Activated T-cell treated with anti-CD3 and anti-CD28 coated beads, Interleukin-2, amount 50 U/mL, for 1 hour (primary cell): ENCODE measurements at regions not wholly inside any gene's neighbourhood (a gene's known extent, or its start where the extent isn't known, plus 50 kb on each side); places are given as distances from the start of the nearest gene placed in this dataset.

Experiments used
- DNase-seq: peaks from one replicate; pipeline ENCODE4 v3.0.0-alpha.2; 2020

DNA sequence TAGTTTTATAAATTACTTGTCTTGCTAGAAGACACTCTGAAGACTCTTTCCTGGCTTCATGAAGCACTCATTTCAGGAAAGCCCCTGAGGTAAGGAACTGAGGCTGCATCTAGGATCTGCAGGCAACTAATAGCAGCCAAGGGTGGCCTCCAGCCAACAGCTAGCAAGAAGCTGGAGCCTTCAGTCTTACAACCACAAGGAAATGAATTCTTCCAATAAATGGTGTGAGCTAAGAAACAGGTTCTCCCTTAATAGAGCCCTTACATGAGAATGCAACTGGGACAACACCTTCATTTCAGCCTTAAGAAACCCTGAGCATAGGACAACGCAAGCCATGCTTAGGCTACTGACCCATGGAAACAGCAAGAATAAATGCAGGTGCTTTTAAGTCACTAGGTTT, 254.6 kb upstream of the RBBP8 start:
- no peak for DNase-seq

DNA sequence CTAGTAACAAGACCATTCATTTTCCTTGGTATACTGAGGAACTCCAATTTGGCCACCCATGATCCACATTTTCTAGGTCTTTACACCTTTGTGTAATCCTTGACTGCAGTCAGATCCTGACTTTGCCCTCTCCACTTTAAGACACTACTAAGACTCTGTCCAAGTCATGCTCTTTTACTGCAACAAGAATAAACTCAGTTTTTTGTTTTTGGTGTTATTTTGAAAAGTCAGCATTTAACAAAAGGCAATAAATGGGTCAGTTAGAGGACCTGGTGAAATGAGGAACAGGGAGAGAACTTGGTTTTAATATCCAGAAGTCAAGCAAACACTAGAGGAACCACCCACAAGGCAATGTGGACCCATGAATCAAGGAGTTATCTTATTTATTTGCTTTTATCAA, 252.2 kb upstream of the RBBP8 start:
- DNase-seq, result no peak

DNA sequence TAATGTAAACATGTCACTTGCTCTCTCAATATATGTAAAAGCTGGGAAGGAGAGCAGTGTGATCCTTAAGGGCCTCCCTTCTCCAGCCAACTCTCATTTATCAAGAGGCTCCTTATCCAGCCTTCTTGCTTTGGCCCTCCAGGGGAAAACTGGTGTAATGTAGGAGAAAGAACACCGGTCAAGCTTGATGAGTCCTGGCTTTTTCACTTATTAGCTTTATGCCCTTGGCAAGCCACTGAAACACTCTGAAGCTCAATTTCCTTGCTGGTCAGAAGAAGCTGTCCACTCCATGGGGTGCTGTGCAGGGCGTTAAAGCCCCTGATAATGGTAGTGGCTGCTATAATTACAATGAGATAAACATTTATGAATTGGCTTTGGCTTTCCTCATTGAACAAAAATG, 251.2 kb upstream of the RBBP8 start:
- no peak for DNase-seq

DNA sequence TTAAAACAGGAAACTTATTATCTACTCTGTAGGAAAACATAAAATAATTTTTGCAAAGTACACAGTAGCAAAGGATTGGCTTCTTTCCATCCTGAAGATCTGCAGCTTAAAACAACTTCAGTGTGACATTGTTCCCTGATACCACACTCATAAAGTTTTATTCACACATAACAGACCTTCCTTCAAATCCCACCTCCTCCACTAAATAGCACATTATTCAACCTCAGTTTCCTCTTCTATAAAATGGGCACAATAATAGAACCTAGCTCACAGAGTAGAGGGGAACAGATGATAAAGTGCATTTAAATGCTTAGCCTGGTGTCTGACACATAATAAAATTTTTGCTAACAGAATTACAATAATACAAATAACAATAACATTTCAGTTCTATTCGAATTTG, 250.4 kb upstream of the RBBP8 start:
- no peak for DNase-seq

DNA sequence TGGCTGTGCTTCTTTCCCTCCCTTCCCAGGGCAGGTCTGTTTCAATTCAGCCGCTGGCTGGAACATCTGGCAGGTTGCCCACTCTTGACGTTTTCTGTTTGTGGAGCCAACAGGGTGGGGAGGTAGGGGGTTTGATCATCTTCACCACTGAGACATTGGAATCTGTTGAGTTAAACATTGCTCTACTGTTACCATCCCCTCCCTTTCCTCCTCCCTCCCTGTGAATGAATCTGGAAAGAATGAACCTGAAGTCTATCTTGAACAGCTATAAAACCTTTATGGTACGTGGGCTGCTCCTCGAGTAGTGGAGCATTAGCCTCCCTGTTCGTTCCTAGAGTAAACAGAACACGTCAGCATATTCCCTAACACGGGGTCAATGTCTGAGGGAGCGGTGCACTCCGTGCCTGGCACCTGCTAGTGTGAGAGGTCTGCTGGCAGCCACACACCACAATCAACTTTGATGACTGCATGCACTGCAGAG, 249.9 kb upstream of the RBBP8 start:
- no peak for DNase-seq

DNA sequence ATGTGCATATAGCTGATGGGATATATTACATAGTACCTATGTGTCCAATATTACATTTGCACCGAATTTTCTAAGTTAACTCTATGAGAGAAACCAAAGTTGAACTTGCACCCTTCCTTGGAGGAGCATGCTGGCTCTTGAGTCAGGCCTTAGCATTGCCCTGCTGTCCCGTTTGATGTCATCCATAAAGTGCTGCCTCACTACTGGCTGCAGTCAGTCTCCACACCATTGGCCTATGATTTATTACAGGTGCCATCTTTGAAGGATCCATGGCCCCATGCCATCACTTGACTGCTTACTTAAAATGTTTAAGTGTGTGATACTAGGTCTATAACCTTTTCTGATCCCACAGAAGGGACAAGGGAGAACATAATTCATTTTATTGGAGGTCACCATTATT, 249.3 kb upstream of the RBBP8 start:
- no peak for DNase-seq

DNA sequence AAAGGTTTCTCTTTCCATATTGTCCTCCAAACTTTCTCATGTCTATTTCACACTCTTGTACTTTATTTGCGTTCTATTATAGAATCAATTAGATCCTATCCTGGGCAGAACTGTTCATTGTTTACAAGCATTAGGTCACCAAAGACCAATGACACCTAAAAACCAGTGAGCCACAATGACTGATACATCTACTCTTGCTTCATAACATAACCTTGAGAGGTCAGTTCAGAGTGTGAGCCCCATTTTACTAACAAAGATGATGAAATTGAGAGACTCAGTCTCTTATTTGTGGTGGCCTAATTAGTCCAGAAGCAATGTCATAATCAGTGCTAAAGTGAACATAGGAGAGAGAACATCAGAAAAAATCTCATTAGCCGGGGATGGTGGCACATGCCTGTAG, 248.9 kb upstream of the RBBP8 start:
- no peak for DNase-seq

DNA sequence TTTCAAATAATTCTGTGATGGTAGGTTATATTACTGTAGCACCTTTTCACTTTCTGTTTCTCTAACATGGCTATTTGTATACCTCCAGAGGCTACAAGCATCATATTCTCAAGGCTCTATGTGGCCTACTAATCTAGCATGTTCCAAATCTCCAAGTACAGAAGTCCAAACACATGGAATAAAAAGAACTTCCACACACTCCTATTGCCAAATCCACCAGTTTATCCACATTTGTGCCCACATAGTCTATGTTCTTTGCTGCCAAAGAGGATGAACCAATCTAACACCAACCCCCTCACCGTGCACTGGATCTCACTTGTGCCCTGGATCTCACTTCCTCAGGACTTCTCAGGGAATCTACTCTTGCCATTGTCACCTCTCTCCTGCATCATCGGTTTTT, 247.3 kb upstream of the RBBP8 start:
- DNase-seq, result no peak

DNA sequence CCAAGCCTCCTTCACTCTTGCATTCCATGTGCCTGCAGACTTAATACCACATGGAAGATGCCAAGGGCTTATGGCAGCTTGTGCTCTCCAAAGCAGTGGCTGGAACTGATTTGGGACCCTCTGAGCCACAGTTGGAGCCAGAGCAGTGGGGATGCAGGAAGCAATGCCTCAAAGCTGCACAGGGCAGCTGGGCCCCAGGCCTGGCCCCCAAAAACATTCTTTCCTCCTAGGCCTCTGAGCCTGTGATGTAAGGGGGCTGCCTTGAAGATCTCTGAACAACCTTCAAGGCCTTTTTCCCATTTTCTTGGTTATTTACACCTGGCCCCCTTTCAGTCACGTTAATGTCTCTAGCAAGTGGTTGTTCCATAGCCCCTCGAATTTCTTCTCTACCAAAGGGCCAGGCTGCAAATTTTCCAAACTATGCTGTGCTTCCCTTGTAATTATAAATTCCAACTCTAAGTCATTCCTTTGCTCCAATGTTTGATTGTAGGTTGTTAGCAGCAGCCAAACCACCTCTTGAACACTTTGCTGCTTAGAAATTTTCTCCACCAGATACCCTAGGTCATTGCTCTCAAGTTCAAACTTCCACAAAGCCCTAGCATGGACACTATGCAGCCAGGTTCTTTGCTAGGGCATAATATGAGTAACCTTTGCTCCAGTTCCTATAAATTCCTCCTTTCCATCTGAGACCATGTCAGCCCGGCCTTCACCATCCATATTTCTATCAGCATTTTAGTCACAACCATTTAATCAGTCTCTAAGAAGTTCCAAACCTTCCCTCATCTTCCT, 245.0 kb upstream of the RBBP8 start:
- DNase-seq, result no peak

DNA sequence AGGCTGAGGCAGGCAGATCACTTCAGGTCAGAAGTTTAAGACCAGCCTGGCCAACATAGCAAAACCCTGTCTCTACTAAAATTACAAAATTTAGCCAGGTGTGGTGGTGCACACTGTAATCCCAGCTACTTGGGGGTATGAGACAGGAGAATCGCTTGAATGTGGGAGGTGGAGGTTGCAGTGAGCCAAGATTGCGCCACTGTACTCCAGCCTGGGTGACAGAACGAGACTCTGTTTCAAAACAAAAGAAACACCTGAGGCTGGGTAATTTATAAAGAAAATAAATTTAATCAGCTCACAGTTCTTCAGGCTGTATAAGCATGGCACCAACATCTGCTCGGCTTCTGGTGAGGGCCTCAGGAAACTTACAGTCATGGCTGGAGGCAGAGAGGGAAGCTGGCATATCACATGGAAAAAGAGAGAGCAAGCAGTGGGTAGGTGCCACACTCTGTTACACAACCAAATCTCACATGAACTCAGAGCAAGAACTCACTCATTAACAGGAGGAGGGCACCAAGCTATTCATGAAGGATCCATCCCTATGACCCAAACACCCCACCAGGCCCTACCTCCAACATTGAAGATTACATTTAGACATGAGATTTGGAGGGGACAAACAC, 244.1 kb upstream of the RBBP8 start:
- DNase-seq, result no peak

DNA sequence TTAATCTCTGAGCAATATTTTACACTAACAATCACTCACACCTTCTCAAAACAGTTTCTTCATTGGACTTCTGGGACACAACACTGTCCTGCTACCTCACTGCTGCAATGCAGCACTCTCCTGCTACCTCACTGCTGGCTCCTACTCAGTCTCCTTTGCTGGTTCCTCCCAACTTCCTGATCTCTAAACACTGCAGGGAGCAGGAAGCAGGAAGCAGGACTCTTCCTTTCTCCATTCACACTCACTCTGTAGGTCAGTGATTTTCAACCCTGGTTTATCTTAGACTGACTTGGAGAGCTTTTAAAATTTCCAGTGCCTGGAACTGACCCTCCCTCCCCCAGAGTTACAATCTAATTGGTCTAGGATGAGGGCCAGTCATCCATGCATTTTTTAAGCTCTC, 243.4 kb upstream of the RBBP8 start:
- no peak for DNase-seq

DNA sequence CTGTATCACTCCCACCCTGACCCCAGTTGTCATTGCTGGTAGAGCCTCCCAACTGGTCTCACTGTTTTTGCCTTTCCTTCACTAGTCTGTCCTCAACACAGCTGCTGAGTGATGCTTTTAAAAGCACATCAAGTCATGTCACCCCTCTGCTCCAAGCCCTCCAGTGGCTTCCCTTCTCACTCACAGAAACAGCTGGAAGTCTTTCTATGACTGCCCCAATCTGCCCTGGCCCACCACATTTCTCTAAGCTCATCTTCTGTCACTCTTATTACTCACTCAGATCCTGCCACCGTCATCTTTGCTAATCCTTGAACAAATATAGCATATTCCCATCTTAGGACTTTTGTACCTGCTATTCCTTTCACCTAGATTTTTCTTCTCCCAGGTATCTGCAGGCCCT, 242.6 kb upstream of the RBBP8 start:
- no peak for DNase-seq

DNA sequence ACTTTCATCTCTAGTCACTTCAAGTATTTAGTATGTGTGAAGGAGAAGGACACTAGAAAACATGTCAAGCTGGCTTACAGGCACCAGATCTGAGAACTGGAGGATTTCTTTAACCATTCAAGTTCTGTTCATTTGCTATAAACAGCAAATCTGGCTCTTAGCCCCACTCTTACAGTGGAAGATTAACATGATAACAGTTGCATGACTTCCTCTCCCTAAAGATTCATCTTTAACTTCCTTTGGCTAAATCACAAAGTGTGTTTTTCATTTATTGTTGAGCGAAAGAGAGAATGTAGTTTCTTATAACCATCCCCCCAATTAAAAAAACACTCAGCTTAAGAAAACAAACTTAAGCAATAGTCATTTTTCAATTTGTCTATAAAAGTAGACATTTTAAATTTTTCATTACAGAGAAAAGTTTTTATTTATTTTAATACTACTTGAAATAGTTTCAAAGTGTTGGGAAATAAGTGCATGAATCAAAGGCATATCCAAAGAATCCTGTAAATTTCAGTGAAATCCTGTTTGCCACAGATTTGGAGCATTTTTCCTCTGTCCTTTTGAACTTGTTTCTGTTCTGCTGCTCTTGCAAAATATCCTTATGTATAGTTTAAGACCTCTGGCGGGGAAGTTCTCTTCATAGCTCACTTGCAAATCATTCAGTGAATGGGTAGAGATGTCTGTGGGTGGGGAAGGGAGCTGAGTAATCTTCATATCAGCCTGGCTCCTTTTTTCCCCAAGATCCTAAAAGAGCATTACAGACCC, 241.0 kb upstream of the RBBP8 start:
- DNase-seq, result no peak

DNA sequence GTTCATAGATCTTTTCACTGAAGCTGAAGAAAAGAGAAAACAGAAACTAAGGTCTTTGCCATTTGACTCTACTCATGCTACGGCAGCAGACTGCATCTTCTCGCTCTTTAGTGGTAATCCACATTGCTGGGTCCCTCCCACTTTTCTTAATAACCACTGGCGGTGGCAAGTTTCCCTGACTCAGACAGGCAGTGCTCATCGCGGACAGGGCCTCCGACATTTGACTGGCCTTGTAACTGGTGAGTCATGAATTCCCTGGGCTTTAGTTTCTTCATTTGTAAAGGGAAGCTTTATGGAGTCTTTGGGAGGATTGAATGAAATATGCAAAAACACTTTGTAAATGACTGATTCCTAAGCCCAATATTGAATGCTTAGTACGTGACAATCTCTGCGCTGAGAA, 238.2 kb upstream of the RBBP8 start:
- DNase-seq, result no peak

DNA sequence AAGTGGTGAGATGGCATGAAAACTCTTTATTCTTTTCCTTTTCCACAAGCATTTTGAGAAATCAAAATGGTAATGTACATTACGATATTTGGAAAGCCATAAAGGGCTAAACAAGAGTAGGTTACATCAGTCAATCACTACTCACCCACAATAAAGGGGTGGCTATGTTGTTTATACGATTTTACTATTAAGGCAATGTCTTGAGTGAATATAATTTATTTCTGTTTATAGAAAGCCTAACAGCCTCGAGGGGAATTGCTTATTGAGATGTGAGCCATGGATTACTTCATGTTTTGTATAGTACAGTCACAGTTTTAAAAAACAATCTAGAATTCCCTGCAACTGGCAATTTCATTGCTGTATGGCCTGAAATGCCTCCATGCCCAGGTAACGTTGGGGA, 237.5 kb upstream of the RBBP8 start:
- no peak for DNase-seq

DNA sequence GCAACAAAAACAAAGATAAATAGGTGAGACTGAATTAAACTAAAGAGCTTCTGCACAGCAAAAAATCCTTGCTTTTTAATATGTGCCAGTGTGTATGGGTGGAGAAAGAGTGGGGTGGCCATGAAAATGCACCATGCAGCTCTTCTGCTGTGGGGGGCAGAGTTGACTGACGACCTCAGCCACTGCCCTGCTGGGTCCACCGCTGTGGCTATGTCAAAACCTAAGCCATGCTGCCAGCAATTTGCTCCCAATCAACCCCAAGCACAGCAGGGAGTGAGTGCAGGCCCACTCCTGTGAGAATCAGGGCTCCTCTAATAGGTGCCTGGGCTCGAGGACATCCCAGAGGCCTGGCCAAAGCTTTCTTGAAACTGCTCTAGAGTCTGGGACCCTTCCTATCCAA, 235.6 kb upstream of the RBBP8 start:
- no peak for DNase-seq

DNA sequence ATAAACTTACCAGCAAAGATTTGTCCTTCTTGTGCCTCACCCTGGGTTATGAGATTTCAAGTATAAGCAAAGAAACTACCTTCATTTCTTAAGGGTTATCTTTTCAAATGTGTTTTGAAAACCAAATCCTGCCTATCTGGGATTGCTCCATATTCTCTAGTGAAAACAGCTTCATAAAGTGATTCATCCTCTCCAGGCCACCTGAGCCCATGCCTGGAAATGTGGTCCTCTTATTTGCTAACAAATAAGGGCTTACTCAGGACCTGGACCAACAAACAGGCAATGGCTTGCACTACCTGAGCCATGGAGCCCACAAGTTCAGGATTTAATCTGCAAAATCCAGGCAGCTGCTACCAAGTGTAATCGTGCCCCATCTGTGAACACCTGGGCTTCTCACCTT, 234.4 kb upstream of the RBBP8 start:
- DNase-seq, result no peak

DNA sequence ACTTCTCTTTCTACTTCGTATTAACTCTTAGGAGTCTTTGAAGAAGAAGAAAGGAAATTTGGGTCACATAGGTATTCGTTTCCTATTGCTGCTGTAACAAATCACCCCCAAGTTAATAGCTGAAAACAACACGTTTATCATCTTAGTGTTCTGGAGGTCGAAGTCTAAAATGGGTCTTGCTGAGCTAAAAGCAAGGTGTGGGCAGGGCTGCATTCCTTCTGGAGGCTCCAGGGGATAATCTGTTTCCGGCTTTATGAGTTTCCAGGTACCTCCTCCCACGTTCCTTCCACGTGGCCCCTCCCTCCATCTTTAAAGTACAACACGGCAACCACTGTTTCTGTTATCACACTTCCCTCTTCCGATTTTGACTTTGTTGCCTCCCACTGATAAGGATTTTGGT, 233.5 kb upstream of the RBBP8 start:
- no peak for DNase-seq

DNA sequence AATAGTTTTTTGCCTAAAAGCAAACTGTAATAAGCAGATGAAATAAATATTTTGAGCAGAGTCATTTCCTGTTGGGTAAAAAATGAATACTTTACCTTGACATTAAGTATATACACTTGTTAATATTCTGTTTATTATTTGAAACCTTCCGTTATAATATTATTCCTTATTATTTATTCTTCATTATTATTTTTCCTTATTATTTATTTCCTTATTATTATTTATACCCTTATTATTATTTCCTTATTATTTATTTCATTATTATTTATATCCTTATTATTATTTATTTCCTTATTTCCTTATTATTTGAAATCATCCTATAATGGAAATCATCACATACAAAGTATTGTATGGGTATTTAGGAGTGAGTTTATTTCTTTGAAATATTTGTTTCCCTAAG, 232.2 kb upstream of the RBBP8 start:
- DNase-seq, result no peak

DNA sequence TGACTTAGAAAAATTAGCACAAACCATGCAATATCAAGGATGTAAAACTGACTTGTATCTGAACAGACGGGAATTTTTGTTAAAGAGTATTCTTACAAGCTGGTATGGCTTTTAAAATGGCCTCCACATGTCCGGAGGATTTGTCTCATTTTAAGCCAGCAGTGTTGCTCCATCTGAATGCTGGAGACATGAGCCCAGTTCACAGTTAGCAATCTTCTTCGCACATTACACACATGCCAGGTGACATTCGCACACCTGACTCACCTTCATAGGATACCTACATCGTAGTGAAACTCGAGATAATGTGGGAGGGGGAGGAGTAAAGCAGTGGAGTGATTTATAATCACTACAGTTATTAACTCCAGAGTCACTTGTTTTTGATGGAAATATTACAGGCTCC, 231.8 kb upstream of the RBBP8 start:
- no peak for DNase-seq

DNA sequence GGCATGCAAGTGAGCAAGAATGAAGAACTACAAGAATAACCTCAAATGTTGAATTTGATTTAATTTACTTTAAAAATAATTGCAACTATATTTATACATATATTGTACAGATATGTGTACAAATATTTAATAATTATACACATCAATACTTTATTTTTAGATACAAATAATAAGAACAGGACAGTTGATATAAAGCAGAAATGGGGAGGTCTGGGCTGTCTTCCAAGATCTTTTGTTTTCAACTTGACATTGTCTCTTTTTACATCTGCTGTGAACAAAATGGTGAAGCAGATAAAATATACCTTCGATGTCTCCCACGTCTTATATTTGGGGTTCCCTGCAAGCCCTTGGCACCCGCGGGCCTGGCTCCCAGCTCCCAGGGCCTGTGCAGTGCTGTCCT, 231.3 kb upstream of the RBBP8 start:
- DNase-seq, result no peak

DNA sequence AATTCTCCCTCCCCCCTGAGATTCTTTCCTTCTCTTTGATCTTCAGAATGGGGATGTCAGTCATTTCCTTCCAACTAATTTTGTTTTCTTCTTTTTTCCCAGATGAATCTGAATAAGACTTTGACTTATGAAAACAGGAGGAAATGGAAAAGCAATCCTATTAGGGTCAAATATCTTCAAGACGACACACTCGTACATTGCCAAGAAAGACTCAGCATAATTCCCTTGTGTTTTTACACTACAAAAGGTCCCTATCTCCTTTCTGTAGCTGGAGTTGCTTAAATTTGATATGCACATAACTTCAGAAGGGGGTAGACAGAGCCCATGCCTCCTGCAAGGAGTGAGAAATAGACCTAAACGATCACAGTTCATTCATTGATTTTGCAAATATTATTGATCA, 230.3 kb upstream of the RBBP8 start:
- no peak for DNase-seq

DNA sequence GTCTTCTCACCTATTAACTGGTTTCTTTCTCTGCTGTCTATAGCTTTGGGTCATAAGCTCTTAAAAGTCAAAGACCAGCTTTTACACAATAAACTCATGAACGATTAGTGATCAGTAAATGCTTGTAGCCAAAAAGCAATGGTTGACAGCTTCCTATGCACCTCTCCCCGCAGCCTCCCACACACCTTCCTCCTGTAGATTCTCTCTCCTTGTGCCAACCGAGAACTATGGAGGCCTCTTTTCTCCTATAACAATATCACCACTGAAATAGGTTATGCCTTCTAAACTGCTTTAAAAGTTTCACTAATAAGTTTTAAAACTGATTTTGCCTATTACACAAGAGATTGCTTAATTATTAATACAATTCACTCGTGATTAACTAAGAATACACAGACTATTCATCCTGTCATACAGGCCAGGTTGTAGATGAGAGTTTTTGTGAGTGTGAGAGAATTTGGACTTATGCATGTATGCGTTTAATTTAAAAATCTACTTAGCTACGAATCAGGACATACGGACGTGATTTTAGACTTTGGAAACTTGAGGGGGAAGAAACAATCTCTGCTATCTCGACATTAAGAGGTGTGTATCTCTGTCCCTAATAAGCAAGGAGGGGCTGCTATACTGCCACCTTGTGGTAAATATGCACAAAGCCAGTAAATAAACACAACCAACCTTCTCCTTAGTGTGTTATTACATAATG, 229.1 kb upstream of the RBBP8 start:
- no peak for DNase-seq

DNA sequence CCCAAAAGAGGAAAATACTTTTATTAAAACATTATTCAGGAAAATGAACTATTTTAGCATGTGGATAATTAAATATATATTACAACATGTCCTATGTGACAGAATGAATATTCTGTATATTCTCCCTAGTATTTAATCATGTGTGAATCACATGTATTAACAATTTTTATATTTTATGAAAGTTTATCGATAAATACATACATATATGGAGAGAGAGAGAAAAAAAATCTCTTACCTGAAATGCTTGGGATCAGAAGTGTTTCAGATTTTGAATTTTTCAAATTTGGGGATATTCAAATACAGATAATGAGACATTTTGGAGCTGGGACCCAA, 228.6 kb upstream of the RBBP8 start:
- no peak for DNase-seq
